HG03280 (cell line): ENCODE measurements at regions not wholly inside any gene's neighbourhood (a gene's known extent, or its start where the extent isn't known, plus 50 kb on each side); places are given as distances from the start of the nearest gene placed in this dataset.
"Not testable (repeated sequence)": the region's sequence is repeated elsewhere in the genome, so short reads cannot be mapped to it uniquely, and the experiment has no call there.

Experiments used
- ATAC-seq: cut with Tn5 transposase; IDR thresholded peaks from one replicate; pipeline ENCODE4 v1.9.1; 2021; ENCODE audit warnings: mild to moderate bottlenecking, moderate library complexity; ENCODE audit not compliant: unreplicated experiment

DNA sequence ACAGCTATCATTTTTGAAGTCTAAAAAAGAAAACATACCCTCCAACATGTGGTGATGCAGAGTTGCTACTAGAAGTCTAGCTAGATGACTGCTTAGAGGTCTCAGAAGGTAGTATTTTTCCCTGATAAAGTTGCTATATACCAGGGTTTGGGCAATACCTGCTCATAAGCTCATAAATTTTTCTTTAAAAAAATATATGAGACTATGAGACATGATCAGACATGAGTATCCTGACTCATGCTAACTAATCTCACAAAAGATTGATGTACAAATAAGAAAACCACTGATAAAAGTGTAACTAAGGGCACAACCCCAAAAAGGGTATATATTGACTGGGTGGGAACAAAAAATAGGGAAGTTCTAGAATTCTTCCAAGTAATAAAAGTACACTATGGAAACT lies 740.9 kb downstream of the METTL15 start:
- ATAC-seq, result no peak

DNA sequence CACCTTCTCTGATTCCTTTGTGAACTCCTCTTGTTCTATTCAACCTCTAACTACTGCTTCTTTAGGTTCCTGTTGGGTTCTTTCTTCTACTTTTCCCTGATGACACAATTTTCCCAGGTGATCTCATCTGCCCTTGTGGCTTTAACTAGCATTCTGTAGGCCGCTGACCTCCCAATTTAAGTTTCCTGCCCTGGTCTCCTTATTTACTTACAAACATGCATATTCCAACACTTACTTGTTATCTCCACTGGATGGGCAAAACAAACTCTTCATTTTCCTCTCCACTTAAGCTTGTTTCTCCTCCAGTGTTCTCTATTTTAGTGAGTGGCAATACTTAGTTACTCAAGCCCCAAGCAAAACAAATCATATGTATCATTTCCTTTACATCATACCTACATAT lies 734.5 kb downstream of the METTL15 start:
- ATAC-seq, result no peak

DNA sequence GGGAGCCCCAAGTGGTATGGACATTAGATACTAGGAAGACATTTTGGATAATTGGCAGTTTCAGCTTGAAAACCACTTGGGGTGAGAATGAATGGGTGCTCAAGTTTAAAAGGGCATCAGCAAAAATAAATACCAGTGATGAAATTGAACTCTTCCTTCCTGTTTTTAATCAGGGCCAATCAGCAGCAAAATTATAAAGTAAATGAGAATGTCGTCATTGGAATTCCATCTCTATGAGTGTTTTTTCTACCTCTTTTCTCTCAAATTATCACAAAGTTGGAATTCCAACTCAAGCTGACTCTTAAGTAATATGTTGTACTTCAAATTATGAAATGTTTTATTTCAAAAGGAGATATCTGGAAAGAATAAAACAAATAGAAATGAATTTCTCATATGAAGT lies 730.6 kb downstream of the METTL15 start:
- ATAC-seq, result no peak

DNA sequence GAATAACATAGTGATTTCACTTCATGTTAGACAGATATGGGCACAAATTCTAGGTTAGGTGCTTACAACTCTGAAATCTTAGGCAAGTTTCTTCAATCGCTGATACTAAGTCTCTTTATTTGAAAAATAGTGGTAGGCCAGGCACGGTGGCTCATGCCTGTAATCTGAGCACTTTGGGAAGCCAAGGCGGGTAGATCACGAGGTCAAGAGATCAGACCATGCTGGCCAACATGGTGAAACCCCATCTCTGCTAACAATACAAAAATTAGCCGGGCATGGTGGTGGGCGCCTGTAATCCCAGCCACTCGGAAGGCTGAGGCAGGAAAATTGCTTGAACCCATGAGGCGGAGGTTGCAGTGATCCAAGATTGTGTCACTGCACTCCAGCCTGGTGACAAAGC lies 729.4 kb downstream of the METTL15 start:
- ATAC-seq, result no peak

DNA sequence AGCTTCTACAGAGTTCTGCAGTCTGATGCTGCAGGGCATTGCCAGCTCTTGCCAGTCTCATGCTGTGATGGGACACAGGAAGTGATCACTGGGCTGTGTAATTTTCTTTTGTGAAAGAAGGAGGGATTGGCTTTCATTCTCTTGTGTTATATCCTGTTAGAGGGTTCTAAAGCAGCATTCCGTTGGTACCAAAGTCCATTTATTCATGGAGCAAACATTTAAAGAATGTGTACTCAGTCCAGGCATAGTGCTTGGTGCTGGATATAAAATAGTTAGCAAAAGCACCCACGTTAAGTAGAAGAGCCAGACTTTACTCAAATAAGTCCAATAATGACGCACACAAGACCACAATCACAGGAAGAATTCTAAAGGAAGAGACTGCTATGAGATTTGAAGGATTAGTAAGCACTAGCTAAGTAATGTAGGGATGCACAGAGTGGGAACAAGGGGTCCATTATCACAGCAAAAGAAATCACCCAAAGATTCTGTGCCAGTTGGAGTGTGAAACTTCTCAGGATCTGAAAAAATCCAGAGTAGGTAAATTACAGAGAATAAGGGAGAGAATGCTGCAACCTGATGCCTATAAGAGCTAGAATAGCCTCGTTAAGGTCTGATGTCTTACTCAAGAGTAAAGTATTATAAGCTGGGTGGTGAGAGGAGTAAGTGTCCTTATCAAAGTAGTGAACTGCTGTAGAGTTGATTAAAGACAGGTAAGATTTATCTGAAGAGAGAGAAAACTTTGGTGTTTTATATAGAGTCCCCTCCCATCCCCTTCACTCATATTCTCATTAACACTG lies 728.3 kb downstream of the METTL15 start:
- no peak for ATAC-seq

DNA sequence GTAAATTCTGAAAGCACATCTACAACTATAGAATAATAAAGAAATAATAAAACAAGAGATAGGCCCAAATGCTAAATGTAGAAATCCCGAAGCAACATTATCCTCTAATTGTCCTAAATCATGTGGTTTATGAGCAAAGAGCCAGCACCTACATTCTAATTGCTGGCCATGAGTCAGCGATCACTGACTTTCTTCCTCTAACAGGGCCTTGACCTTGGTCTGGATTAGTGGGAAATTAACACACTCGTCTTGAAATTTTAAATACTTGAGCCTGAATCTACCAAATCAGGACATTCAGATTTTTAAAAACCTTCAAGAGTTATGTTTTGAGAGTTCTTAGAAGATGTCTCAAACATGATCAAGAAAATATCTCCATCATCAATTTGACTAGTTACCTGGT lies 727.6 kb downstream of the METTL15 start:
- no peak for ATAC-seq

DNA sequence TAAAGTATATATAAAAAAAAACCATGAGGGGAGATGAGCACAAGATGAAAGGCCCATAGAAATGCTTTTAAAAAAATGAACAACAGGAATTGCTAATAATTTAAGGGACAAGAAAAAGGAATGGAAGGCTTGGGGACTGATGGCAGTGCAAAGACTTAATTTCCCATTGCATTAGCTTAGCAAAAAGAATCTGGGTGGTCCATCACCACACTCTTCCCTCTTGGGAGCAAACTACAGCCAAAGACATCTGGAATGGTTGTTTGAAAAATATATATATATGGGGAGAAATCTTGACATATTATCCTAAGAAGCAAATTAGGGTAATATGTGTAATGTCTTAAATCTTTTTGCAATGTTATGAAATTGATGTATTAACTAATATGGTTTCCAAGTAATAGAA lies 727.1 kb downstream of the METTL15 start:
- no peak for ATAC-seq

DNA sequence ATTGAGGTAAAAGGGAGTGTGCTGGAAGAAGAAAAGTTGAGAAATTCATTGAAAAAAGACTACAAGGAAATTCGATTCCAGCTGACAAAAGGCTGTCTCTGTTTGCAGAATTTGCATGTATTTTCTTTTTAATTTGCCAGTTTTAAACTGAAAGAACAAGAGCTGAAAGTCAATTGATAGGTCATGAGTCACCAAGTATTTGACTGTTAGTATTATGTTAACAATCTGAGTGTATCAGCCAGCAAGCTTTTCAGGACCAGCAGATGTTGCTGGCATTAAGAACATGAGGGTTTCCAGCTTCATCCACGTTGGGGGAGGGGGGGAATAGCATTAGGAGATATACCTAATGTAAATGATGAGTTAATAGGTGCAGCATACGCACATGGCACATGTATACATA lies 726.7 kb downstream of the METTL15 start:
- ATAC-seq, result no peak

DNA sequence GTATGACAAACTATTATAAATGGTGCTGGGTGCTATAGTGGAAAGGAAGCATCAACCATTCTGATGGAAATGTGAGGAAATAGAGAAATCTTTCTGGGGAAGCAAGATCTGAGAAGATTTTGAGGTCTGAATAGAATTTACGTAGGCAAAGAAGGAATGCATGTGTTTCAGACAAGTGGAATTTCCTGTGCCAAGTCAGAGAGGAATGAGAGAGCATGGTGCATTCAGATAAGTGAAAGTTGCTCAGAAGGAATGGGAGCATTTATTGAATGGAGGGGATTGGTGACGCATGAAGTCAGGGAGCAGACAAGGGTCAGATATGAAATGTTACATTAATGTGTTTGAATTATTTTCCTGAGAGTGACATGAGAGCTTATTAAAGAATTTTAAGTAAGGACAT lies 725.5 kb downstream of the METTL15 start:
- ATAC-seq, result no peak

DNA sequence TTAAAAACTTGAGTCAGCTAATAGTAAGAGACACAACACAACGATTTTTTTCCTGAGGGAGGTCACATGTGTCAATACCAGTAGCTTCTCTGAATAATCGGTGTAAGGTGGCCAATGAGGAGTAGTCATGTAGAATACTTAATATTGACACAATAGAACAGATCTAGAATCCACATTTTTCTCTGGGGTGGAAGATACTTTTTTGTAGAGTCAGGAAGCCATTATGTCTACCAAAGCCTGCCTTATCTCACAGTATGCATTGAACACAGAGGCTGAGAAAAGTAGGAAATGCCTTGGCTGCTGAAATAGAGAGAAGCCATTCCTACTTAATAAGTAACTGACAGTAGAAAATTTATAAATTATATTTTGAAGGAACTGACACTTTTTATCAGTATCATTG lies 725.0 kb downstream of the METTL15 start:
- no peak for ATAC-seq

DNA sequence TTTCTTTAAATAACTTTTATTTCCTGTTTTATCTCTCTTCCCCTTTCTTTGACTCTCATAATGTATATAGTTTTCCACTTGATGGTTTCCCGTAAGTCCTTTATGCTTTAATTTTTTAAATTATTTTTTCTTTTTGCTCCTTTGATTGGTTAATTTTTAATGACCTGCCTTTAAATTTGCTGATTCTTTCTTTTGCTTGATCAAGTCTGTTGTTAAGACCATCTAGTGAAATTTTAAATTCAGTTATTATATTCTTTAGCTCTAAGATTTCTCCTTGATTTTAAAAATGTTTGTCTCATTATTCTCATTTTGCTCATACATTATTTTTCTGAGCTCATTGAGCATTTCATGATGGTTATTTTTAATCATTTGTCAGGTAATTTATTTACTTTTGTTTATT lies 718.6 kb downstream of the METTL15 start:
- ATAC-seq, result no peak

DNA sequence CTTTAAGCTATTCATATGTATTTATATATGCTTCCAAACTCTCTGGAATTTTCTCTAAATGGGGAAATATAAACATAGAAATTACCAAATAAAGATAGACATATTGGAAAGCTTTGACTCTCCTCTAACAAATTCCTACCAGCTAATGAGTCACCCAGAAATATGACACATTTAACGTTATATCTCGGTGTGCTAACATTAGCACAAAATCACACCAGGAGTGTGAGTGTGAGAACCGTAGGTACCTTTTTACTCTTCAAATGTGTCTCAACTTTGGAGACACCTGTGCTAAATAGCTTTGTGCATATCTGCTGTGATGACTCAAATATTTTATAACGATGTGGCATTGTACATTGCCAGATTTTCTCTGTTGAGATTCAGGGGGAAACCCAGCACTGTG lies 714.4 kb downstream of the METTL15 start:
- no peak for ATAC-seq

DNA sequence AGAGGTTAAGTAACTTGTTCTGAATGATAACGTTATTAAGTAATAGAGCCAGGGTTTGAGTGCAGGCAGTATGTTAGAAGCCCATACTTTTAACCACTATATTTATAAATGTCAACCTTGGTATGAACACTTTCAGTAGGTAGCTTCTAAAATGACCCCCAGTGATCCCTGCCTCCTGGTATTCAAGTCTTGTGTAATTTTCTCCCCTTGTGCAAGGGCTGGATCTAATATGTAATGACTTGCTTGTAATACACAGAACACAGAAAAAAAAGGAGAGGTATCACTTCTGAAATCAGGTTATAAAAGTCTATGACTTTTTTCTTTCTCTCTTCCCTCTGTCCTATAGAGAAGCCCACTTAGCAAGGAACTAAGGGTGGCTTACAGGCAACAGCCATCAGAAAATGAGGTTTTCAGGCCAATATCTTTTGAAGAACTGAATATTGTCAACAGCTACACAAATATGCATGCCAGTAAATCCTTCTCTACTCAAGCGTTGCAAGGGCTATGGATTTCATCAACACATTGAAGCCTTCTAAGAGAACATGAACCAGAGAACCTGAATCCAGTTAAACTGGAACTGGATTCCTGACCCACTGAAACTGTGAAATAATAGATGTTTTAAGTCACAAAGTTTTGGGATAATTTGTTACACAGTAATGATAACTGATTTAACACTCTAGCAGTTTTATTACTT lies 712.3 kb downstream of the METTL15 start:
- no peak for ATAC-seq

DNA sequence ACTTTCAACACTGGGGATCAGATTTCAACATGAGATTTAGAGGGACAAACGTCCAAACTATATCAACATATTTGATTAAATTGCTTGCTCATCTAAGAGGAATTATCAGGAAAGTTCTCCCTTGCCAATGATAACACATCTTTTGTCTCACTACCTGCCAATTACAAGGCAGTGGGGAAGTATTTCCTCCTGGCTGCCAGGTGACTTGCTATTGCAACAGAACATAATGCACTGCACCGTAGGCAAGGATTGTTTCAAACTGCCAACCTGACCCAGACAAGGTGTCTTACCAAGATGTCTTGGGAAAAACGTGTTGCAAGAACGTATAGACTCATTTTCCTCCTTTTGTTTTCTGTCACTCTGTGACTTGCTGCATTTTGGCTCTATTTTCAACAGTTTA lies 711.6 kb downstream of the METTL15 start:
- no peak for ATAC-seq

DNA sequence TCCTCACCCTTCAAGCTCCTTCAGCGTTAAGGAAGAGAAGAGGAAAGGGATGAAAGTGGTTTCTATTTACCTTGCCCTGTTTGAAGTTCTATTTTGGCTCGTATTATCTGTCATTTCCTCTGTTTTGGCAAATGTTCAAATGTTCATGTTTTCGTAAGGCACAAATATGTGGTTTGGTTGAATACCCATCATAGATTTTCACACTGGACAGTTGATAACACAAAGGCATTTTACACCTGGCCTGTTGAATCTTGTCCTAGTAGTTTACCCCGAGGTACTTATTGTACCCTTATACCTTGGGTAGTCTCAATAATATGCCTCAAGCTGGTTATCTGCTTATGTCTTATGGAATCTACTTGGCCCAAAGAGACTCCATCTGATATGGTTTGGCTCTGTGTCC lies 706.9 kb downstream of the METTL15 start:
- no peak for ATAC-seq

DNA sequence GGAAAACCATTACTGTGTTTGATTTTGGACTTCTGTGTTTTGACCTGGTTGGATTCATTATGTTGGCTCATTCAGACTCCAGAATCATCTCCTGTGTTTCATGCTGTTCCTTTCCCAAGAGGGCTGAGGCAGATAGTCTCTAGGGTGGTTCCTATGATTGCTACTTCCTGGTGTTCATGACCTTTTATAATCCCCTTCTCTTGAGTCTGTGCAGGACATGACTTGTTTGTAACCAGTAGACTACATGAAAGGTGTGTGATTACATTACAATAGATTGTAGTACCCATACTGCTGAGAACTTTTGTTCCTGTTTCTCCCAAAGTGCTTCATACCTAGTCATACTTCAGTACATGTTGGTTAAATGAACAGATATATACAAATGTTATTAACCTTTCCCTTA lies 700.6 kb downstream of the METTL15 start:
- ATAC-seq, result no peak

DNA sequence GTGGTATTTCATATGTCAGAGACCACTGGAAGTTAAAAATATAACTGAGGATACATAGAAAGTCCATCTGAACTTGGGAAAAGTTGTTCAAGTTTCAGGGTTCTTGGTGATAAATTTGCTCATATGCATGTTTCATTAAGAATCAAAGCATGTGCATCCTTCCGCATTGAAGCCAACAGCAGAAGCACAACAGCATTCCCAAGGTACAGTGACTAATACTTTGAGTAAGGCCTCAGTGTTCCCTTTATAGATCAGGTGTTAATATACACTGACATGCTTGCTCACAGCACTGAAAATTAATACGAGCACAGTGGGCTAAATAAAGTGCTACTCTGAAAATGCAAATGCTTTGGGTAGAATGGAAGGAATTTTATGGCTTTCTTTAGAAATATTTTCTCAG lies 691.1 kb downstream of the METTL15 start:
- no peak for ATAC-seq

DNA sequence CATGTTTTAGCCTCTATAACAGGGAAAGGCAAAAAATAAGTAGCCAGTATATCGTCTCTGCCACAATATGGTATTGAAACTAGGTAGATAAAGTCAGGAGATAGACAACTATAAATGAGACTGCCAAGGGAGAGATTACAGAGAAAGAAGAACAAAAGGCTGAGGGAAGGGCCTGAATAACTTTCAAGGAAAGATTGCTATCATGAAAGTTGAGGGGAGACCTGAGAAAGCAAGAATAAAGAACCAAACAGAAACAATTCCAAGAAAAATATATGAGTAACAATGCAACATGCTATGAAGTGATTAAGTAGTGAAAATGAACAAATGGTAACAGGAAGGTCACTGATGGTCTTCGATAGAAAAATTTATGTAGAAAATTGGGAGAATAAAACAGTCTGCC lies 690.1 kb downstream of the METTL15 start:
- ATAC-seq, result no peak

DNA sequence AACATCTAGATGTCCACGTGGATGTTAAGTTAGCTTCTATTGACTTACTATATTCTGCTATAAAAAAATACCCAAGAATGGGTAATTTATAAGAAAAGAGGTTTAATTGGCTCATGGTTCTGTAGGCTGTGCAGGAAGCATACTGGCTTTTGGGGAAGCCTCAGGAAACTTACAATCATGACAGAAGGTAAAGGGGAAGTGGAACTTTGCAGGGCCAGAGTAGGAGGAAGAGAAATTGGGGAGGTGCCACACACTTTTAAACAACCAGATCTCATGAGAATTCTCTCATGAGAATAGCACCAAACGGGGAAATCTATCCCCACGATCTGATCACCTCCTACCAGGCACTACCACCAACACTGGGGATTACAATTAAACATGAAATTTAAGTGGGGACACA lies 689.3 kb downstream of the METTL15 start:
- ATAC-seq, result no peak

DNA sequence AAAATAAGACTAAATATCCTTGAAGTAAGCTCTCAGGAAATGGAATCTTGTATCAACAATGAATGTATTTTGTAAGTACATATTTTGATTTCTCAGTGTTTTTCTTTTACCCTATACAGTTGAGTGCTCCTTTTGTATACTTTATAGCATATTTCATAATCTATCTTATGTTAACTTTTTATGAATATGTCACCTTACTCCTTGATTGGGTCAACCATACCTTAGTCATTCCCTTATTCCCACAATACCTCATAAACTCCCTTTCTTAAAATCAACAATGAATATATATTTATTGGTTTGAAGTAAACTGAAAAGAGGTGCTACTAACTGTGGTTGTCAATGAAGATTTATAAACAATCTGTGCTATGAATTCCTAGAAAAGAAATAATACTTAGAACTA lies 686.2 kb downstream of the METTL15 start:
- no peak for ATAC-seq

DNA sequence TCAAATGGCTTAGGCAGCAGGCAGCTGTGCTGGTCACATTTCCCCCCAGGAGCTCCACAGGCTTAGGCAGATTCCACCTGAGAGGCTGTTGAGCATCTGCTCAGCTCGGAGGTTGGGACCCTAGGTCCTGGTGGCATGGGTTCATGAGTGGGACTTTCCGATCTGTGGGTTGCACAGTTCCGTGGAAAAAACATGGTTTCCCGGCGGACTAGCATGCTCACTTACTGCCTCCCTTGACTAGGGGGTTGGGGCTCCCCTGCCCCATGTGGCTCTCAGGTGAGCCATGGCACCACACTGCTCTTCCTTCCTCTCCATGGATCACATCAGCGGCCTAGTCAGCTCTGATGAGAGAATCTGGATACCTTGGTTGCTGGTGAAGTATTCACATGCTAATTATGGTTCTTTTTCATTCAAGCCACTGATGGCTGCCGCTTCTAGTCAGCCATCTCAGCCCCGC lies 685.1 kb downstream of the METTL15 start:
- no peak for ATAC-seq

DNA sequence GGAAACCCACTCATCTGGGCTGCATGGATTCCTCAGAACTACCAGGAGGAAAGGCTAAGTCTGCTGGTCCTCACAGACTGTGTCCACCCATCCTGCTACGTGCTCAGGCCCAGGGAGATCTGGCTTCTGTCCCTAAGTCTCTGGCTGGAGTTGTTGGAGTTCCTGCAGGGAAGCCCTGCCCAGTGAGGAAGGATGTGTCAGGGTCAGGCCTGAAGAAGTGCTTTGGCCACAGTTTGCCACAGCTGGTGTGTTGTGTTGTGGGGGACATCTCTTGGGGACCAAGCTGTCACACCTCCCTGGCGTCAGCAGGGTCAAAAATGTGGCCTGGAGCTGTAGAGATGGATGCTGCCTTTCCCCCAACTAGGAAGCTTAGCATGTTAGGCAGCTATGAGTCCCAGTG lies 684.7 kb downstream of the METTL15 start:
- ATAC-seq, result no peak

DNA sequence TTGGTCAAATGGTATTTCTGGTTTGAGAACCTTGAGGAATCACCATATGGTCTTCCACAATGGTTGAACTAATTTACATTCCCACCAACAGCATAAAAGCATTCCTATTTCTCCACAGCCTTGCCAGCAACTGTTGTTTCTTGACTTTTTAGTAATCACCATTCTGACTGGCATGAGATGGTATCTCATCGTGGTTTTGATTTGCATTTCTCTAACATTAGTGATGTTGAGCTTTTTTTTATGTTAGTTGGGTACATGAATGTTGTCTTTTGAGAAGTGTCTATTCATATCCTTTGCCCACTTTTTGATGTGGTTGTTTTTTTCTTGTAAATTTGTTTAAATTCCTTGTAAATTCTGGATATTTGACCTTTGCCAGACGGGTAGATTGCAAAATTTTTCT lies 679.7 kb downstream of the METTL15 start:
- not testable (repeated sequence) for ATAC-seq
